ENCODE measurements at regions not wholly inside any gene's neighbourhood (a gene's known extent, or its start where the extent isn't known, plus 50 kb on each side); places are given as distances from the start of the nearest gene placed in this dataset.

DNA sequence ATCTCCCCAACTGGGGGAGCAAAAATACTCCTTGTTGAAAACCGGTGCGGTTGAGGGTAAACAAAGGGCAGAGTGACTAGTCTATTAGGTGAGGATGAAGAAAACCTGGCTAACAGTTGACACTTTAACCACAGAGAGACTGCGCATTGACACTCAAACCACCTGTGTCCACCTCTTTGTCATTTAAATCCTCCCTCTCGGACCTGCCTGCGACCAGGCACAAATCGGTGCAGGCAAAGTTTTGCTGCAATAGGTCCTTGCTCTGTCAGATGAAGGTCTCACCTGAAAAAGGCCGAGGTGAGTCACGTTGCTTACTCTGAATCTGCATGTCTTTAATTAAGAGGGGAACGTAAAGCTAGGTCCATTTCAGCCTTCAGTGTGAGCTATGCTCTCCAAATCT, 494.1 kb upstream of the DPPA4 start:
- TF ChIP-seq, protein P1, sequence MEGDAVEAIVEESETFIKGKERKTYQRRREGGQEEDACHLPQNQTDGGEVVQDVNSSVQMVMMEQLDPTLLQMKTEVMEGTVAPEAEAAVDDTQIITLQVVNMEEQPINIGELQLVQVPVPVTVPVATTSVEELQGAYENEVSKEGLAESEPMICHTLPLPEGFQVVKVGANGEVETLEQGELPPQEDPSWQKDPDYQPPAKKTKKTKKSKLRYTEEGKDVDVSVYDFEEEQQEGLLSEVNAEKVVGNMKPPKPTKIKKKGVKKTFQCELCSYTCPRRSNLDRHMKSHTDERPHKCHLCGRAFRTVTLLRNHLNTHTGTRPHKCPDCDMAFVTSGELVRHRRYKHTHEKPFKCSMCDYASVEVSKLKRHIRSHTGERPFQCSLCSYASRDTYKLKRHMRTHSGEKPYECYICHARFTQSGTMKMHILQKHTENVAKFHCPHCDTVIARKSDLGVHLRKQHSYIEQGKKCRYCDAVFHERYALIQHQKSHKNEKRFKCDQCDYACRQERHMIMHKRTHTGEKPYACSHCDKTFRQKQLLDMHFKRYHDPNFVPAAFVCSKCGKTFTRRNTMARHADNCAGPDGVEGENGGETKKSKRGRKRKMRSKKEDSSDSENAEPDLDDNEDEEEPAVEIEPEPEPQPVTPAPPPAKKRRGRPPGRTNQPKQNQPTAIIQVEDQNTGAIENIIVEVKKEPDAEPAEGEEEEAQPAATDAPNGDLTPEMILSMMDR (conservative IDR thresholded peaks at IDR 0.05; ENCODE audit: low read depth, low read length): no peak
- no peak for TF ChIP-seq EZH2 (IDR thresholded peaks at IDR 0.05; ENCODE audit: borderline replicate concordance, low read depth, low read length, poor library complexity, severe bottlenecking)

Measured in A673 (cell line).